Stimulated activated CD4-positive, alpha-beta T cell treated with anti-CD3 and anti-CD28 coated beads, TNF-alpha, amount 100 ng/mL, for 48 hours (primary cell): ENCODE measurements at regions not wholly inside any gene's neighbourhood (a gene's known extent, or its start where the extent isn't known, plus 50 kb on each side); places are given as distances from the start of the nearest gene placed in this dataset.
A peak's percentile ranks its signal among the peaks of the same experiment; 100 is the strongest.
"Not testable (repeated sequence)": the region's sequence is repeated elsewhere in the genome, so short reads cannot be mapped to it uniquely, and the experiment has no call there.

ENCODE experiments used
- DNase-seq, 3 donors: peaks; one replicate each; pipeline ENCODE4 v3.0.0-alpha.2; 2020; ENCODE audit warnings: low read depth in 3 of 3

DNA sequence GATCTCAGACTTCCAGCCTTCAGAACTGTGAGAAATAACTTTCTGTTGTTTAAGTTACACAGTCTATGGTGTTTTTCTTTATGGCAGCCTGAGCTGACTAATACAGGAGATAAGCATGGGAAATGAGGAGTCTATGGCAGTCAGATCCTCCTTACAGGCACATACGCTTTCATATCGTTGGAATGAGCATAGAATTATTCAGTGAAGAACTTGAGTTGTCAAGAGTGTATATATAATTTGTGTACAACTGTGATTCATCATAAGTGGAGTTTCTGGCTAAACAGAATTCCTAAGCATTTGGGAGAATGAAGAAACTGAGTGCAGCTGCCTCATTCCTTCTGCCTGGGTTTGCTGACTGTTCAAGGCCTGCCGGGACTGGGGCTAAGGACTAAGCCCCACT lies 516.7 kb downstream of the ADRA2A start:
- no peak for DNase-seq

DNA sequence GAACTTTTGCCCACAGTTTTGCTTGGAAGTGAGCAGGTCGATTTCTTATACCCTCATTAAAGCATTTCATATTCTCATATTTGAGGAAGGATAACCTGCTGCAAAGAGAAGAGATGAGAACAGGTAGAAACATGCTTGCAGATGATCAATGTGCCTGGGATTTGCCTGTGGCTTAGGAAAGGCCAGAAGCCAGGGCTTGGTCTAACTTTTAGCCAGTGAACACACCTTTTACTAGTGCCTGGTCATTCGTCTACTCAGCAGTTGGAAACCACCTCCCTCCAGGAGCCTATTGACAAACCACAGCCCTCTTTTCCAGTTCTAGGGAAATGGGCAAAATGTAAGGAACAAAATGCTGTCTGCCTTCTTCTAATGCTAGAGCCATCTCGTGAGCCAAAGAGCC lies 518.3 kb downstream of the ADRA2A start:
- DNase-seq = no peak

DNA sequence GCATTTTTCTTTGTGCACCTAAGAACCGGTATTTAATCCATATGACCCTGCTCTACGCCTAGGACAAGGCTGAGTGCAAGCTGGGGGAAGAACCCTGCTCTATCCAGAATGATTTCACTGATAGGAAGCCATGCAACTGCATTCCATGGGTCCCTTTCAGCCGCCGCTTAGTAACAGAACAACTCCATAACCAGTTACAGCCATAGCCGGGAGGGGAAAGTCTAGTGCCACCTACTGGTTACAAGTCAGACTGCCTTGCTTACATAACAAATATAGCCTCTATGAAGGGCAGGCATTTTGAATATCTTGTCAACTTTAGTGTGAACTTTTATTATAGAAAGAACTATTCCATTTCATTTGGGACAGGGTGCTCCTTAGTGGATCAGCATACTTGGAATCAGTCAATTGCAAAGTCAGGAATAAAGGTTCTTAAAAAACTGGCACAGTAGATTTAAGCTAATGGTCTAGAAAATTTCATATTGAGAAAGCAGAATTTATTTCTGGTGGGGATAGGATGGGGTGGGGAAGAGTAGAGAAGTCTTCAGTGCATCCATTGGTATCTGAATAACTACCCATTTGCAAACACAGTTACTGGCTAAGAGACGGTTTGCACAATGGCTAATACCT lies 521.7 kb downstream of the ADRA2A start:
- peak; percentile 6 to 17 (median 12) for DNase-seq

DNA sequence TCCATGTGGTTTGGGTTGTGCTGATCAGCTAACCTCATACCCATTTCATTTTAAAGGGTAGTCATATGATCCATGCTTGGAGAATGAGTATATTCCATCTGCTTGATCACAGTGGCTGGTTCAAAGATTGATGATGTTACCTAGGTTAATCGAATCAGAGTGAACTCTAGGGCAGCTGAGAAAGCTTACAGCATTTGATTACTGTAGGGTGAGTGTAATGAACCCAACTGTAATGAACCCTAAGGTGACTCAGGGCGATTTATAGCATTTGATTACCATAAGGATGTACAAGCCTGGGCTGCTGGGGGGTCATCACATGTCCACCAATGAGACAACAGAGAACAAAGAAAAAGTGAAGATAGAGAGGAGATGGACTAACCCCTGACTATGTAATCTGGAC lies 523.1 kb downstream of the ADRA2A start:
- DNase-seq = no peak

DNA sequence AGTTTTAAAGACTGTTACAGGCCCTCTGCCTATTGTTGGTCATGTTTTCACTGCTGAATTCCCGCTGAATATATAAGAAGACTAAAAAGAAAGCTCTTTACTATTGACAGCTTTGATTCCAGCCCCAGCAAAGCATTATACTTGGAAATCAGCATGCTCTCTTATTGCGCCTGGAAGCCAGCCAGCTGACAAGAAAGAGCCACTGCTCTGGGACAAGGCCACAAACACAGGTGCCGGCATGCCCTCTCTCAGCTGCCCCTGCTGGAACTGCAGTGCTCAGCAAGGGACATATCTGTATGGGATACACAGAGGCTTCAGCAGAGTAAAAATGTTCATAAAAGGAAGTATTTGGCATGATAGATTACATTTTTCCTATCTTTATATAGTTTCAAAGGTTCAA lies 523.9 kb downstream of the ADRA2A start:
- no peak for DNase-seq

DNA sequence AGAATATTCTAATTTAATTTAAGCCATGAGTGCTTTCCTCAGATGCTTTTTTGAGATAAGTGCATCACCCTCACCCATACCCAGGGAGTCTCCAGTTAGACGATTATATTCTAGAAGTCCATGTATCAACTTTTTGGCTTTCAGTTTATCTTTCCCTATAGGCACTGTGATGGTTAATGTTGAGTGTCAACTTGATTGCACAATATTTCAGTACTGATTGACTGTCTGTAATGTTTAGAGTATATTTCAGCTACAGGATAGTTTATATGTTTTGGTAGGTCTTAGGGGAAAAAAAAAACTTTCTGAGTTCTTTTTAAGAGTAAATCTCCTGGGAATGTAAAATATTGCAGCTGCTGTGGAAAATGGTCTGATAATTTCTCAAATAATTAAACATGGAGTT lies 535.4 kb downstream of the ADRA2A start:
- DNase-seq = no peak

DNA sequence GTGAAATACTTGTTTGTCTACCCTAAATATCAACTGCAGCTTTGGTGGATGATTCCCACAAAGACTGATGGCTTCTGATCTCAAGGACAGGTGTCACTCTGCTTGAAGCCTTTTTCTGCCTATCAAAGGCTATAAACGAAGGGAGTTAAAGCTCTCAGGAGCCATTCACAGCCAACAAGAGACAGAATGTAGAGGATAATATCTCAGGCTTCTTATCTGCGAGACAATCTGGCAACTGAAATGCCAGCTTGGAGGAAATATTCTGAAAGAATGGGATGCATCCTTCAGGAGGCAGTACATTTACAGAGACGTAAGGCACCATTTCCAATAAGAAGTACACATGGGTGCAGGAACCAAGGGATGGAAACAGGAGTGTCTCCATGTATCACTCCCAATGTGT lies 549.4 kb downstream of the GPAM start:
- DNase-seq = no peak

DNA sequence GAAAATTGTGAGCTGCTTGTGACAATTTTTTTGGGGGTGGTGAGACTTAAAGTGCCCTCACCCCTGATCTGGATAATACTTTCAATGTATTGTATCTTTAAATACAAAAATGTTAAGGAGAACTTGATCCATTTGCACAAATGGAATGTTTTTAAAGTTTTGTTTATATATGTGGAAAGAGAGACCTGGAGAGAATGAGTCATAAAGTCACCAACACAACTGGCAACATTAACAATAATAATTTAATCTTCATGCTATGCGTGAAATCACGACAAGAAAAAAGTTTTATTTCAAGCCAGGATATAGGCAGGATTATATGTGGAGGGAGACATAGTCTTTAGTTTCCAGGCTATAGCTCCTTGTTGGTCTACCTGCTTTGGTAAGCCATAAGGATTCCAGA lies 537.5 kb downstream of the GPAM start:
- no peak for DNase-seq

DNA sequence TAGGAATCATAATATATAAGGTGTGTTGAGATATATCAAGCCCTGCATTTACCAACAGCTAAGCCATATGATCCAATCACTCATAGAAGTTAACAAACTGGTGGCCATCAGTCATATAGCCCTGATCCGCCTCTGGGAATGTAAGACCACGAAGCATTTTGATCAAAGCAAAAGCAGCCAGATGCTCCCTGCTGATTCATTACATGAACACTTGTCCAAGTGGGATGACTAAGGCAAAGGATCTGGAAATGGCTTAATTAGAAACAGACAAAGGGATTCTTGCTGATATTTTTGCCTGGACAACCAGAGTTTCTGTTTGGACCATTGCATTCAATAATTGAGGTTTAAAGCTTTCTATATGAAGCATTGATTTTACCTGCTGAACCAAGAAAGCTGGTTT lies 535.5 kb downstream of the GPAM start:
- no peak for DNase-seq

DNA sequence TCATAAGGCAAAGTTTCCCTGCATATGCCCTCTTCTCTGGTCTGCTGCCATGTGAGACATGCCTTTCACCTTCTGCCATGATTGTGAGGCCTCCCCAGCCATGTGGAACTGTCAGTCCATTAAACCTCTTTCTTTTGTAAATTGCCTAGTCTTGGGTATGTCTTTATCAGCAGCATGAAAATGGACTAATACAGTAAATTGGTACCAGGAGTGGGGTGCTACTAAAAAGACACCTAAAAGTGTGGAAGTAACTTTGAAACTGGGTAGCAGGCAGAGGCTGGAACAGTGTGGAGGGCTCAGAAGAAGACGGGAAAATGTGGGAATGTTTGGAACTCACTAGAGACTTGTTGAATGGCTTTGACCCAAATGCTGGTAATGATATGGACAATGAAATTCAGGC lies 534.5 kb downstream of the GPAM start:
- not testable (repeated sequence) for DNase-seq

DNA sequence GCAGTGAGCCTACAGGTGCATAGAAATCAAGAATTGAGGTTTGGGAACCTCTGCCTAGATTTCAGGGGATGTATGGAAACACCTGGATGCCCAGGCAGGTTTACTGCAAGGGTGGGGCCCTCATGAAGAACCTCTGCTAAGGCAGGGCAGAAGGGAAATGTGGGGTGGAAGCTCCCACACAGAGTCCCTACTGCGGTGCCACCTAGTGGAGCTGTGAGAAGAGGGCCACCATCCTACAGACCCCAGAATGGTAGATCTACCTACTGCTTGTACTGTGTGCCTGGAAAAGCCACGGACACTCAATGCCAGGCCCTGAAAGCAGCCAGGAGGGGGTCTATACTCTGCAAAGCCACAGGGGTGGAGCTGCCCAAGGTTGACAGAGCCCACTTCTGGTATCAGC lies 533.5 kb downstream of the GPAM start:
- DNase-seq = no peak

DNA sequence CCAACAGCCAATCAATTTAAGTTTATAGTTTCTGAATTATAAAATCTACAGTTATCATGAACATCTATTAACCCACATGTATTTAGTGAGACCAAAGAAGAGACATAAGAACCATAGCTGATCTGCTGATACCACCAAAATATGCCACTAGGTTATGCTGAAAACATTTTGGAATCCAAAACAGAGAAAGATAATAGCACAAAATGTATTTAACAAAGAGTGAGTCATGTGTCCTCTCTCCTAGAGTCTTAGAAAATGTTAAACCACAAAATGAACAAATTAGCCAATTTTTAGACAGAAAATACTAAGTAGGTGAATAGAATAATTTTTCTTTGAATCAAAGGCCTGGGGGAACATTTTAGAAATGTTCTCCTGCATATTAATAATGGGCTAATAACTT lies 527.5 kb downstream of the GPAM start:
- DNase-seq = no peak

DNA sequence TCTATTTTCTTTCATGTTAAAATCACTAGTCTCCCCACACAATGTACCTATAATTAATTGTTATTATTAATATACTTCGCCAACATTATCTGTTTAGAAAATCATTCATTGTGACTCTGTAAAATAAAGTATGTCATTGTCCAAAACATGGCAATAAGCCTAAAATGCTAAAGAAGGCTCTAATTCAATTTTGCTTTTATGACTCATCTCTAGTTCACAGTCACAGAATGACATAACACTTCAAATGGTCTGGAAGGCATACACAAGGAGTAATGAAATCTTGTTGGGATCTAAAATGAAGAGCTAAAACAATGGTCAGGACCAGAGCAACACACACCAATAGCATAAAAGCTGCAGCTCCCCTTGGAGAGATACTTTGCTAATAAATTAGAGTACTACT lies 505.8 kb downstream of the GPAM start:
- no peak for DNase-seq

DNA sequence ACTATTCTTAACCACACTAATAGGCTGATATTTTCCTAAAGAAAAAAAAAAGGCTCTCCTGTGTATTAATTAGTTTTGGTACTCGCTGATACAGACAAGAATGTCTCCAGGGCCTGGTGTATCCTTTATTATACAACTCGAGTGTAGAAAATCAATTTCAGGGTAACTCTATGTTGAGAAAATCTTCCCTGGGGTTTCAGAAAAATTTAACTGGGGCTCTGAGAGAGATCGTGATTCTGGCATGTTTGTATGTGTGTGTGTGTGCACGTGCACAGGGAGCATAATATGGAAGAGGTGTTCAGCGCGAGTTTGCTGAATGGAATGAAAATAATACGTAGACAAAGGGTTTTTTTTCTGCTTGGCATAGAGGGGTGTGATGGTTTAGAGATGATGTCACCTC lies 496.8 kb downstream of the GPAM start:
- DNase-seq = no peak

DNA sequence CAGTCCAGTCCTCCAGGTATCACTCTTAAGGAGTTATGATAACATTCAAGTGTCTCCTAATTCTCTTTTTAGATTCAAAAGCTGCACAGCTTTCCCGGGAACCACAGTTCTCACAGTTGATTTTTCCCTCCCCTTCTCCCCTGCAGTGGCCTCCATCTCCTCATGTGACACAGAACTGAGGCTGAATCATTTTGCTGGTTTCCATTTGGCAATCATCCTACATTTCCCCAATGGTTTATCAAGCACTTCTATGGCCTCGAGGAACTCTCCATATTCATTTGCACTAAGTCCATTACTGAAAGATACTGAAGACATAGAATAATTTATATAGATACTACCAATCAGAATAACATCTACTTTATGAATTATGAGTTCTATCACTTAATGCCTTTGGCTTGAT lies 484.9 kb downstream of the GPAM start:
- DNase-seq = no peak

DNA sequence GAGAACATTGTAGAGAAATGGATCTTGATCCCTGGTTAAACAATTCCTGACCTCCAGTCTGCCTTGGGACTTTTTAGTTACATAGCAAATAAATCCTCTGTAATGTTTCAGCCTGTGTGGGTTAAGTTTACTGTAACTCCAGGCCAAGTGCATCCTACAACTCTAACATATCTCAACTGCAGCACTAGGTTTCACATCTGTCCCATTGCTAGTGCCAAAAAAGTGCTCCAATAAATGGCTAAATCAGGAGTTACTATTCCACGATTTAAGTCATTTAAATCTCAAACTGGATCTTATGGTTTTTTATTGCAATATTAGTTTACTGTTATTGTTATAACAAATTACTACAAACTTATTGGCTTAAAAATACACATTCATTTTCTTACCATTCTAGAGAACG lies 479.6 kb downstream of the GPAM start:
- no peak for DNase-seq

DNA sequence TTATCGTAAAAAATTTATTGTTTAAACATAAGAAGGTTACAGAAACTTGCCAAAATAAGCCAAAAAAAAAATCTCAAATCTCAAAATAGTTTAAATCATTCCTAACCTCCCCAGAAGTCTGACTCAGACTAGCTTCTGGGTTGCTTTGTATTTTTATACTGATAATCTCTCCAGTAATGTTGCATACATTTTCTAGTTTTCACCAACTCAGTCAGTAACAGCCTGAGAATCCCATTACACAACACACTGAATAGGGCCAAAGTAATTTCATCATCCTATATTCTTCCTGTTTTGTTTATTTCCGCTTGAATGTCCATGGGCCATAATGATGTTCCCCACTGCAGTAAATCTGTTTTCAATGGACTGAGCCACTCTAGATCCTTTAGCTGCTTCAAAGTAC lies 478.5 kb downstream of the GPAM start:
- no peak for DNase-seq

DNA sequence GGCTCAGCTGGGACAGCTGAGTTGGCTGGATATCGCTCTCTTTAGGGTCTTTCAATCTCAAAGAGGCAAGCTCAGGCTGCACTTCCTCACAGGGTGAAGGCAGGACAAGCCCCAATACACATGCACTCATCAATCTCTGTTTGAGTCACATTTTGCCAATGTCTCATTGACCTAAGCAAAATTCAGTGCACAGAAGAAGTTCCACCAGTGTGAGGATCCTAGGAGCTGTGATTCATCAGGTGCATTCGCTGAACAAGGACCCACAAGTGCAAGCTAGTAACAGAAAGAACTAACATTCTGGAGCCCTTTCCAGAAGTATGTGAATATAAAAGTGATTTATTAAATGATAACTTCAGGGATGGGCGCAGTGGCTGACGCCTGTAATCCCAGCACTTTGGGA lies 477.2 kb downstream of the GPAM start:
- no peak for DNase-seq

DNA sequence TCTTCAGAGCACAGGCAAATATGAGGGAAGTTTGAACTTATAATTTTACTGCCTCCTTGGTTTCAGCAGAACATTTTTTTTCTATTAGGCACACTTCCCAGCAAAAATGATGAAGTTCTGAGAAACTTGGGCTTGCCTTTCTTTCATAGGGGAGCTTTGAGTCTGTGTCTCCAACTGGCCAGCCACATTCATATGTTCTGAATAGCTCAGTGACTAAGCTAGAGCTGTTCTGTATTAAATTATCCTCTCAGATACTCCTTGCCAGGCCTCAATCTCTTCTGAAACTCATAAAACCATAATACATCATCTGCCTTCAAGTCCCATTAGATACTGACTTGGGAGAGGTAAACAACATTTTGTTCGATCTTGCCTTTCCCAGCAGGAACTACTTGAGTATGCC lies 476.5 kb downstream of the GPAM start:
- DNase-seq = no peak

DNA sequence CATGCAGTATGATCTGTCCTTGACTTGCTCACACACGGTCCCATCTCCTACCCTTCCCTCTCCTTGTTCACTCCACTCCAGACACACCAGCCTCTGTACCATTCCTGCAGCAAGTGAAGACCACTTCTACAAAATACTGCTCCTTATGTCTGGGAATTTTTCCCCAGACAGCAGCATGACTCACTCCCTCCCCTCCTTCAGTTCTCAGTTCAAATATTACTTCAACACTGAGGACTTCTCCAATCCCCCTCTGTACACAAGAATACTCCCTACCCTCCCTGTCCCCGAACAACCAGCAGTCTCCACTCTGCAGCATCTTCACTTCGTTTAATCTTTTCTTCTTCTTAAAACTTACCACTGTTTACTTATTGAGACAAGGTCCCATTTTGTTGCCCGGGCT lies 474.0 kb downstream of the GPAM start:
- no peak for DNase-seq

DNA sequence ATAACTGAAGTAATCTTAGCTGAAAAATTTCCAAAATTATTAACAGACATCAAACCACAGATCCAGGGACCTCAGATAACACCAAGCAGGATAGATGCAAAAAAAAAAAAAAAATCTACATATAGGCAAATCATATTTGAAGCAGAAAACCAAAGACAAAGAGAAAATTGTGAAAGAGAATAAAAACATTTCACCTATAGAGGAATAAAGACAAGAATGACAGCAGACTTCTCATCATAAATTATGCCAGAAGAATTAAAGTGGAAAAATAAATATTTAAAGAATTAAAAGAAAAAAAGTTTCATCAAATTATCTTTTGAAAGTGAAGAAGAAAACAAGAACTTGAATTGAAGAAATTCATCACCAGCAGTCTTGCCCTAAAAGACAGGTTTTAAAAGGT lies 467.5 kb downstream of the GPAM start:
- DNase-seq = no peak

DNA sequence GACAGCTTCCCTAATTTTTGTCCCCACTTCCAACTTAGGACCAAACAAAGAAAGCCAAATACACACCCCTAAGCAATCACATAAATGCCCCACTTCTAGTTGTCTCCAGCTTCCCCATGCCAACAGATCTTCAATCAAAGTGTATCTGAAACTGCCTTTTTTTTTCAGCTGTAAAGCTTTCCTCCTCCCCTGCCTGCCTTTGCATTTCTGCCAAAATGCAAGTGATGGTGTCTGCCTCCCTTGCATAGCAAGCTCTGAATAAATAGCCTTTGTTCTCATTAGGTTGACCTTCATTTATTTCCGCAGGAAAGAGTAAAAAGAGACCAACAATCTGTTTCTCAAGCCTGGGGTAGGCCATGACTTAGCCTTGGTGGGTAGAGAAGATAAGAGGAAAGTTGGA lies 459.4 kb downstream of the GPAM start:
- no peak for DNase-seq

DNA sequence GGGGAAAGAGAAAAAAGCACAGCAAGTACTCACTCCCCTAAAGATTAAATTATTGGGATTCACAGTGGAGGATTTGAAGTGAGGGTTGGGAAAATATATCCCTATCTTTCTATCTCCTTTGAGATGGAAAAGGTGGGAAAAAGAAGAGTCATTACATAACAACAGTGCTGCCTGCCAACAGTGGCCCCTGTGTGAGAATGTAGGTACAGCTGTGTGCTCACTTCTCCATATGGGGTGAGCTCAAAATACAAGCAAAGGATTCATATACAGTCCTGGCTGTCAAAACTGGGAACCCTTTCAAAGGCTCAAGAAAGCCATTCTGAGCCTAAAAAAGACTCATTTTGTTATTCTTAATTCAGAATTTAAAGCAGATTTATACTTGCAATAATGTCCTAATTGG lies 458.5 kb downstream of the GPAM start:
- DNase-seq = no peak

DNA sequence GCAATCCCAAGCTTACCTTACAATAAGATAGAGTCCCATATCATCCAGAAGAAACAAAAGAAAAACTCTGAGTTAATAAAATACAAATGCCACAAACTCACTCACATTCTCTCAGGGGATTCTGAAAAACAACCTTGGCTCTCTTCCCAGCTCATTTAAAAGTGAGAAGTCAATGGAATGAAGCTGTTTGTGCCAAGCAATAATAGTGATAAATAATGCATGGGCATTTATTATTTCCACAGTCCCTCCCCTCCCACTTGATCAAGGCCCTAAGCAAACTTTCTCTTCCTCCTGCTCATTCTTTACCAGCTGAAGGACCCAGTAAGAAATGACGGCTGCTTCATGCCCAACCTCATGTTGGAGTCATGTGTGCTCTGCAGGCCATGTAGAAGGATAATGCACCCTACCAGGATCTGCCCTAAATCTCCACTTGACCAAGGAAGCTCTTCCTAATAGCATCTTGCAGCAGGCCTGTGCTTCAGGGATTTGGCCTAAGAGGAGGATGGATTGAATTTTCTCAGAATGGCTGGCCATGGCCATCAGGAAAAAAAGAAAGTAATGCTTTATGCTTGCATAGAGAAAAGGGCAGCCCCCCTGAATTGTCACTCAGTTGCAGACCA lies 451.3 kb downstream of the GPAM start:
- DNase-seq = no peak
